ENCODE measurements at regions not wholly inside any gene's neighbourhood (a gene's known extent, or its start where the extent isn't known, plus 50 kb on each side); places are given as distances from the start of the nearest gene placed in this dataset.

DNA sequence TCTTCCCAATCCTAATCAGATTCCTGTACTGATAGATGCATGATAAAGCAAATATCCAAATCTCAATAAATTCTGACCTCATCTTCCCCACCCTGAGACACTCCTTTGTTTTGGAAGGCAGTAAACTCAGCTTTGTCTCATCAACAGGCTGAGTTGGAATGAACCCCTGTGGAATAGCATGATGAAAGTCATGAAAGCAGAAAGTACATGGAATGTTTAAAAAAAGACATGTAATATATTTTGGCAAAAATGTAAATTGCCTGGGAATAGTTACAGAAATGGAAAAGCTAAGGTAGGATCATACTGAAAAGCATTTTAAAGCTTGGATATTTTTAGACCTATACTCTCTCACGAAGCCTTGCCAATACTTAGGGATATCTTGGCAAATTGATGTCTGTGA is 468.7 kb upstream of the CDH7 start:
- TF ChIP-seq SREBF2 (IDR thresholded peaks at IDR 0.05) = no peak
- TF ChIP-seq, protein P1, sequence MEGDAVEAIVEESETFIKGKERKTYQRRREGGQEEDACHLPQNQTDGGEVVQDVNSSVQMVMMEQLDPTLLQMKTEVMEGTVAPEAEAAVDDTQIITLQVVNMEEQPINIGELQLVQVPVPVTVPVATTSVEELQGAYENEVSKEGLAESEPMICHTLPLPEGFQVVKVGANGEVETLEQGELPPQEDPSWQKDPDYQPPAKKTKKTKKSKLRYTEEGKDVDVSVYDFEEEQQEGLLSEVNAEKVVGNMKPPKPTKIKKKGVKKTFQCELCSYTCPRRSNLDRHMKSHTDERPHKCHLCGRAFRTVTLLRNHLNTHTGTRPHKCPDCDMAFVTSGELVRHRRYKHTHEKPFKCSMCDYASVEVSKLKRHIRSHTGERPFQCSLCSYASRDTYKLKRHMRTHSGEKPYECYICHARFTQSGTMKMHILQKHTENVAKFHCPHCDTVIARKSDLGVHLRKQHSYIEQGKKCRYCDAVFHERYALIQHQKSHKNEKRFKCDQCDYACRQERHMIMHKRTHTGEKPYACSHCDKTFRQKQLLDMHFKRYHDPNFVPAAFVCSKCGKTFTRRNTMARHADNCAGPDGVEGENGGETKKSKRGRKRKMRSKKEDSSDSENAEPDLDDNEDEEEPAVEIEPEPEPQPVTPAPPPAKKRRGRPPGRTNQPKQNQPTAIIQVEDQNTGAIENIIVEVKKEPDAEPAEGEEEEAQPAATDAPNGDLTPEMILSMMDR (IDR thresholded peaks at IDR 0.05) = no peak
- TF ChIP-seq, protein P2, sequence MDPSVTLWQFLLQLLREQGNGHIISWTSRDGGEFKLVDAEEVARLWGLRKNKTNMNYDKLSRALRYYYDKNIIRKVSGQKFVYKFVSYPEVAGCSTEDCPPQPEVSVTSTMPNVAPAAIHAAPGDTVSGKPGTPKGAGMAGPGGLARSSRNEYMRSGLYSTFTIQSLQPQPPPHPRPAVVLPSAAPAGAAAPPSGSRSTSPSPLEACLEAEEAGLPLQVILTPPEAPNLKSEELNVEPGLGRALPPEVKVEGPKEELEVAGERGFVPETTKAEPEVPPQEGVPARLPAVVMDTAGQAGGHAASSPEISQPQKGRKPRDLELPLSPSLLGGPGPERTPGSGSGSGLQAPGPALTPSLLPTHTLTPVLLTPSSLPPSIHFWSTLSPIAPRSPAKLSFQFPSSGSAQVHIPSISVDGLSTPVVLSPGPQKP (IDR thresholded peaks at IDR 0.05; ENCODE audit: low read depth, low read length) = no peak
- no peak for TF ChIP-seq RAD21 (conservative IDR thresholded peaks at IDR 0.05 in 1 of 2, IDR thresholded peaks at IDR 0.05 in 1 of 2)
- no peak for TF ChIP-seq ESRRA (IDR thresholded peaks at IDR 0.05; ENCODE audit: borderline replicate concordance, low read length)
- TF ChIP-seq SMC3 (IDR thresholded peaks at IDR 0.05) = no peak
- TF ChIP-seq ZSCAN20 (CRISPR knock-in tag; IDR thresholded peaks at IDR 0.05) = no peak
- TF ChIP-seq HOXA7 (CRISPR knock-in tag; IDR thresholded peaks at IDR 0.05) = no peak
- TF ChIP-seq ZC3H11A (IDR thresholded peaks at IDR 0.05) = no peak
- TF ChIP-seq, protein P3, sequence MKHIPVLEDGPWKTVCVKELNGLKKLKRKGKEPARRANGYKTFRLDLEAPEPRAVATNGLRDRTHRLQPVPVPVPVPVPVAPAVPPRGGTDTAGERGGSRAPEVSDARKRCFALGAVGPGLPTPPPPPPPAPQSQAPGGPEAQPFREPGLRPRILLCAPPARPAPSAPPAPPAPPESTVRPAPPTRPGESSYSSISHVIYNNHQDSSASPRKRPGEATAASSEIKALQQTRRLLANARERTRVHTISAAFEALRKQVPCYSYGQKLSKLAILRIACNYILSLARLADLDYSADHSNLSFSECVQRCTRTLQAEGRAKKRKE (CRISPR knock-in tag; IDR thresholded peaks at IDR 0.05; ENCODE audit: low read depth) = no peak
- no peak for TF ChIP-seq ZNF302 (CRISPR knock-in tag; IDR thresholded peaks at IDR 0.05)
- H3K9me3 ChIP-seq = no peaks in the 10 kb centered on the region
- H3K4me2 ChIP-seq = no peak overlapping the region
- 19% methylated on average over 1 of the region's 1 CpG for WGBS (ENCODE audit: missing lambda C conversion rate)
- POLR2A ChIA-PET = no interaction called here
- CTCF ChIA-PET = no interaction called here
- H3K4me1 ChIP-seq = no peaks in the 10 kb centered on the region
- ATAC-seq = no peak
- H3K27ac ChIP-seq = no peak overlapping the region
- no peak for DNase-seq (ENCODE audit: low read depth in 1 of 2, low spot score in 1 of 2)
- no peak for FAIRE-seq
- H3K4me3 ChIP-seq = no peak overlapping the region

DNA sequence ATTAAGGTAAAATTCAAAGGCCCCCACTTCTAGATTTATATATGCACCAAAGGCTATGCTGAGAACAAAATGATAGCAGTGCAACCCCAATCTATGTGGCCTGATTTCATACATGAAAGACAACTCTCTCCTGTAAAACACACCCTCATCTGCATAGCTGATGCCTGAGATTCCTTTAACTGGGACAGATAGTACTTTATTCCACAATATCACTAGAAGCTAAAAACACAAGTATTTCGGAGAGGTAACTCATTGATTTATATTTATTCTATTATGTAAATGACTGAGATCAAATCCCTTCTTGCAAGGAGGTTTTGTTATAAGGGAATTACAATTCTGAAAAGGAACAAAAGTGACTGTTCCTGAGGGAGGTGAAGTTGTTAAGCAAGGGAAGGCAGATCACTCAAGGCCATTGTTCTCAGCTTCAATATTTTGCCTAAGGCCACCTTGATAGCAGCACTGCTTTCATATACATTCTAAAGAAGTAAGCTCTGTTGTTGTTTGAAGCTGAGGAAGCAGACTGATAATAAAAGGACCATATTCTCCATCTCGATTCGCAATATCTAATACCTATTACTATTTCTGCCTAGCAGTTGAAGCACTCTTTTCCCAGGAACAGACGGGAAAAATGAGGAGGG is 471.0 kb upstream of the CDH7 start:
- Histone ChIP-seq H3K4me3 (no peak overlapping the region), H3K9me3 (no peaks in the 10 kb centered on the region), H3K4me2 (peak overlapping the region; percentile 55), H3K27ac (no peak overlapping the region), H3K4me1 (no peaks in the 10 kb centered on the region)
- DNase-seq (ENCODE audit: low read depth in 1 of 2, low spot score in 1 of 2) (no peak), ATAC-seq (no peak), FAIRE-seq (no peak)
- CTCF ChIA-PET = no interaction called here
- POLR2A ChIA-PET = no interaction called here
- no peak for TF ChIP-seq POLR2AphosphoS2 (conservative IDR thresholded peaks at IDR 0.05; ENCODE audit: low read length)
- 35% methylated on average over 4 of the region's 4 CpGs for WGBS (ENCODE audit: missing lambda C conversion rate)

DNA sequence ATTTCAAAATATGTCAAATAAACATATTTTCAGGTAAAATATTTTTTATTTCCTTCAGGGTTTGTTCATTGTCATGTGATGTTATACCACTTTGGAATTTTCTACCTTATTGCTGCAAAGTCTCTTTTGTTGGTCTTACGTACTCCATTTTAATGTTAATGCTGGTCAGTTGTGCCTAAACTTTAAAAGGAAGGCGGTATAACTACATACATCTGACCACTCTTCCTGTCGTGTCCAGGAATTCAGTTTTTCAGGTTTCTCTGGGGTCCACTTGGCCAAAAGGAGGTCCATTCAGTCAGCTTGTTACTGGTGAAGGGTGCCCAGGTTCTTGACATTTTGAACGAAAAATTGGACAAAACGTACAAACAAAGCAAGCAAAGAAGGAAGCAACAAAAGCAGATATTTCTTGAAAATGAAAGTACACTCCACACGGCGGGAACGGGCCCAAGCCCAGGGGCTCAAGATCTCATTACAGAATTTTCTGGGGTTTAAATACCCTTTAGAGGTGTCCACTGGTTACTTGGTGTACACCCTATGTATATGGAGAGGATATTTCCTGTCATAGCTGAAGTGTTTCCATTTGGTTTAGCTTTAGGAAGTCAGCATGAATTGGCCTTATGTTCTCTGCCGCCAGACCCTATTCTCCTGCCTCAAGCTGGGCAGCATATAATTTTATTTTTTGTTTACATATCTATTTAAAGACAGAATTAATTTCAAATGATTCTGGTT is 471.7 kb upstream of the CDH7 start:
- WGBS (ENCODE audit: missing lambda C conversion rate) = 35% methylated on average over 9 of the region's 9 CpGs
- H3K4me2 ChIP-seq = peak overlapping the region; percentile 55
- DNase-seq (ENCODE audit: low read depth in 1 of 2, low spot score in 1 of 2) = no peak
- no peak for ATAC-seq
- ChIA-PET CTCF (no interaction called here), POLR2A (no interaction called here)
- no peaks in the 10 kb centered on the region for H3K4me1 ChIP-seq
- H3K27ac ChIP-seq = no peak overlapping the region
- H3K4me3 ChIP-seq = no peak overlapping the region
- no peaks in the 10 kb centered on the region for H3K9me3 ChIP-seq
- FAIRE-seq = no peak
- TF ChIP-seq, protein P4, sequence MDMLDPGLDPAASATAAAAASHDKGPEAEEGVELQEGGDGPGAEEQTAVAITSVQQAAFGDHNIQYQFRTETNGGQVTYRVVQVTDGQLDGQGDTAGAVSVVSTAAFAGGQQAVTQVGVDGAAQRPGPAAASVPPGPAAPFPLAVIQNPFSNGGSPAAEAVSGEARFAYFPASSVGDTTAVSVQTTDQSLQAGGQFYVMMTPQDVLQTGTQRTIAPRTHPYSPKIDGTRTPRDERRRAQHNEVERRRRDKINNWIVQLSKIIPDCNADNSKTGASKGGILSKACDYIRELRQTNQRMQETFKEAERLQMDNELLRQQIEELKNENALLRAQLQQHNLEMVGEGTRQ (IDR thresholded peaks at IDR 0.05) = no peak
- TF ChIP-seq RARB (CRISPR knock-in tag; IDR thresholded peaks at IDR 0.05) (no peak), NPAS2 (CRISPR knock-in tag; IDR thresholded peaks at IDR 0.05; ENCODE audit: borderline replicate concordance) (no peak), EHMT2 (IDR thresholded peaks at IDR 0.05; ENCODE audit: low read depth) (no peak), HOXB5 (CRISPR knock-in tag; IDR thresholded peaks at IDR 0.05) (no peak), NR3C1 (IDR thresholded peaks at IDR 0.05) (no peak)
- TF ChIP-seq, protein P5, sequence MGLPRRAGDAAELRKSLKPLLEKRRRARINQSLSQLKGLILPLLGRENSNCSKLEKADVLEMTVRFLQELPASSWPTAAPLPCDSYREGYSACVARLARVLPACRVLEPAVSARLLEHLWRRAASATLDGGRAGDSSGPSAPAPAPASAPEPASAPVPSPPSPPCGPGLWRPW (IDR thresholded peaks at IDR 0.05) = no peak
- TF ChIP-seq, protein P6, sequence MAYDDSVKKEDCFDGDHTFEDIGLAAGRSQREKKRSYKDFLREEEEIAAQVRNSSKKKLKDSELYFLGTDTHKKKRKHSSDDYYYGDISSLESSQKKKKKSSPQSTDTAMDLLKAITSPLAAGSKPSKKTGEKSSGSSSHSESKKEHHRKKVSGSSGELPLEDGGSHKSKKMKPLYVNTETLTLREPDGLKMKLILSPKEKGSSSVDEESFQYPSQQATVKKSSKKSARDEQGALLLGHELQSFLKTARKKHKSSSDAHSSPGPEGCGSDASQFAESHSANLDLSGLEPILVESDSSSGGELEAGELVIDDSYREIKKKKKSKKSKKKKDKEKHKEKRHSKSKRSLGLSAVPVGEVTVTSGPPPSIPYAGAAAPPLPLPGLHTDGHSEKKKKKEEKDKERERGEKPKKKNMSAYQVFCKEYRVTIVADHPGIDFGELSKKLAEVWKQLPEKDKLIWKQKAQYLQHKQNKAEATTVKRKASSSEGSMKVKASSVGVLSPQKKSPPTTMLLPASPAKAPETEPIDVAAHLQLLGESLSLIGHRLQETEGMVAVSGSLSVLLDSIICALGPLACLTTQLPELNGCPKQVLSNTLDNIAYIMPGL (CRISPR knock-in tag; IDR thresholded peaks at IDR 0.05; ENCODE audit: borderline replicate concordance) = no peak
- TF ChIP-seq, protein P7, sequence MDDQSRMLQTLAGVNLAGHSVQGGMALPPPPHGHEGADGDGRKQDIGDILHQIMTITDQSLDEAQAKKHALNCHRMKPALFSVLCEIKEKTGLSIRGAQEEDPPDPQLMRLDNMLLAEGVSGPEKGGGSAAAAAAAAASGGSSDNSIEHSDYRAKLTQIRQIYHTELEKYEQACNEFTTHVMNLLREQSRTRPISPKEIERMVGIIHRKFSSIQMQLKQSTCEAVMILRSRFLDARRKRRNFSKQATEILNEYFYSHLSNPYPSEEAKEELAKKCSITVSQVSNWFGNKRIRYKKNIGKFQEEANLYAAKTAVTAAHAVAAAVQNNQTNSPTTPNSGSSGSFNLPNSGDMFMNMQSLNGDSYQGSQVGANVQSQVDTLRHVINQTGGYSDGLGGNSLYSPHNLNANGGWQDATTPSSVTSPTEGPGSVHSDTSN (IDR thresholded peaks at IDR 0.05) = no peak
- TF ChIP-seq, protein P1 (IDR thresholded peaks at IDR 0.05) = no peak
